GM12872 (cell line): ENCODE measurements at regions not wholly inside any gene's neighbourhood (a gene's known extent, or its start where the extent isn't known, plus 50 kb on each side); places are given as distances from the start of the nearest gene placed in this dataset.

Experiments used
- TF ChIP-seq, protein P1 (sequence below): IDR thresholded peaks from 3 replicates; pipeline ENCODE4 v1.5.1; 2011; ENCODE audit warnings: low read depth, mild to moderate bottlenecking, low read length, moderate library complexity; ENCODE audit not compliant: insufficient read depth

DNA sequence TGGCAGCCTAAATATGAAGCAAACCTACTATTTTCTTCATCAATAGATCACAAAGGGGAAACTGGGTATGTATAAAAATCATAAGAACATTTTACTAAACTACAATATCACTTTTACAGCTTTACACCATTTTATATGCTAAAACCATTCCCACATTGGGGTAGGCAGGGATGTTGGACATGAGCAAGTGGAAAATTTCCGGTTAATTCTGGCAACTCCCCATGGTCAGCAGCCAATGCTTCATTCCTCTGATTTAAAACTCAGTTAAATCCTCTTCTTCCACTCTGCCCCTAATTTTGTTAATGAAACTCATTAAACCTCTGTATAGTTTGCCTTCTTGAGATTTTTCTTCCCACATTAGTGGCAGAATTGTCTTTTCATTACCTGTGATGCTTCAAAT is 552.5 kb upstream of the NECTIN3 start:
- TF ChIP-seq, protein P1, sequence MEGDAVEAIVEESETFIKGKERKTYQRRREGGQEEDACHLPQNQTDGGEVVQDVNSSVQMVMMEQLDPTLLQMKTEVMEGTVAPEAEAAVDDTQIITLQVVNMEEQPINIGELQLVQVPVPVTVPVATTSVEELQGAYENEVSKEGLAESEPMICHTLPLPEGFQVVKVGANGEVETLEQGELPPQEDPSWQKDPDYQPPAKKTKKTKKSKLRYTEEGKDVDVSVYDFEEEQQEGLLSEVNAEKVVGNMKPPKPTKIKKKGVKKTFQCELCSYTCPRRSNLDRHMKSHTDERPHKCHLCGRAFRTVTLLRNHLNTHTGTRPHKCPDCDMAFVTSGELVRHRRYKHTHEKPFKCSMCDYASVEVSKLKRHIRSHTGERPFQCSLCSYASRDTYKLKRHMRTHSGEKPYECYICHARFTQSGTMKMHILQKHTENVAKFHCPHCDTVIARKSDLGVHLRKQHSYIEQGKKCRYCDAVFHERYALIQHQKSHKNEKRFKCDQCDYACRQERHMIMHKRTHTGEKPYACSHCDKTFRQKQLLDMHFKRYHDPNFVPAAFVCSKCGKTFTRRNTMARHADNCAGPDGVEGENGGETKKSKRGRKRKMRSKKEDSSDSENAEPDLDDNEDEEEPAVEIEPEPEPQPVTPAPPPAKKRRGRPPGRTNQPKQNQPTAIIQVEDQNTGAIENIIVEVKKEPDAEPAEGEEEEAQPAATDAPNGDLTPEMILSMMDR, result no peak

- TF ChIP-seq, protein P1, result no peak
These were observed 550.6 kb upstream of the NECTIN3 start for GRCh38 chr3:110521019-110521418.

GRCh38 chr3:110526777-110527727 is 544.6 kb upstream of the NECTIN3 start:
- TF ChIP-seq, protein P1, result no peak

- TF ChIP-seq, protein P1, result no peak
These were observed 543.1 kb upstream of the NECTIN3 start for GRCh38 chr3:110528305-110529121.

GRCh38 chr3:110530902-110531301 is 540.7 kb upstream of the NECTIN3 start:
- TF ChIP-seq, protein P1, result no peak

DNA sequence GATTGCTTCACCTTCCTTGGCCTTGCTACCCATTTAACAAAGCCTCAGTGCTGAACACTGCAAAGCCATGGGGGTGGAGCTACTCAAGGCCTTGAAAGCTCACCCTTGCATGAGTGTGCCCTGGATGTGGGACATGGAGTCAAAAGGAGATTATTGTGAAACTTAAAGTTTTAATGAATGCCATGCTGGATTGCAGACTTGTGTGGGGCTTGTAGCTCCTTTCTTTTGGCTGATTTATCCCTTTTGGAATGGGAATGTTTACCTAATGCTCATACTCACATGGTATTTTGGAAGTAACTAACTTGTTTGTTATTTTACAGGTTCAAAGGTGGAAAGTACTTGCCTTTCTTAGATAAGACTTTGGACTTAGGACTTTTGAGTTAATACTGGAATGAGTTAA is 538.5 kb upstream of the NECTIN3 start:
- TF ChIP-seq, protein P1, result no peak

DNA sequence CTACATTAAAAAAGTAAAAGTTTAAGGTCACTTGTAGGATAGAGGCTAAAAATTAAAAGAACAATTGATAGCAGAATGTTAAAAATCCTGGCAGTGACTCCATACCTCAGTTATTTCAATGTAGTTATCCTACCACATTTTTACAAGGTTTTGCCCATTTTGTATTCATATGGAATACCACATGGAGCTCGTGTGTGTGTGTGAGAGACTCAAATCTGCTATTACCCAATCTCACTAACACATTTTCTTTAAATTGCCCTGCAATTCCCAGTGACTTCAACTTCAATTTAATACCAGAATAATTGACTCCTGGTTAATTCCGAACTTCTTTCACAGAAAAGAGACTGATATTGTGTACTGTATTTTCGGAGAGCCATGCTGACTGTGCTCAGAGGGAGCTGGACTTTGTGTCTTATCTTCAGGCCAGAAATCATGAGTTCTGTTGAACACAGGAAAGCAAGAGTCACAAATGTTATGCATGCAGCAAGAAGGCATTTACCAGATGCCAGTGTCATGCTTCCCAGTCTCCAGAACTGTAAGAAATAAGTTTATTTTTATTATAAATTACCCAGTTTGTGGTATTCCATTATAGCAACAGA is 529.0 kb upstream of the NECTIN3 start:
- TF ChIP-seq, protein P1, result no peak
